Smooth muscle cell (in vitro differentiated cells): ENCODE measurements at regions not wholly inside any gene's neighbourhood (a gene's known extent, or its start where the extent isn't known, plus 50 kb on each side); places are given as distances from the start of the nearest gene placed in this dataset.
"Not testable (repeated sequence)": the region's sequence is repeated elsewhere in the genome, so short reads cannot be mapped to it uniquely, and the experiment has no call there.

Source experiments
- DNase-seq: peaks from one replicate; lab custom pipeline; 2025; ENCODE audit not compliant: unreplicated experiment; lab: John Stamatoyannopoulos, UW
- H2AFZ ChIP-seq: fragments of 200-600 bp; sonication (generic); 2 replicates; pipeline ENCODE4 v1.6.0; 2016; ENCODE audit warnings: antibody characterized with exemption, low read depth, mild to moderate bottlenecking
- H3F3A ChIP-seq: fragments of 200-600 bp; sonication (generic); 2 replicates; pipeline ENCODE4 v1.6.0; 2017; ENCODE audit warnings: antibody characterized with exemption, low read depth
- H3K27ac ChIP-seq: fragments of 200-600 bp; sonication (generic); 2 replicates; pipeline ENCODE4 v1.5.1; 2016; ENCODE audit warnings: low read depth, mild to moderate bottlenecking
- H3K27me3 ChIP-seq: fragments of 200-600 bp; sonication (generic); 2 replicates; pipeline ENCODE4 v1.6.1; 2016; ENCODE audit warnings: low read depth, mild to moderate bottlenecking
- H3K36me3 ChIP-seq: fragments of 200-600 bp; sonication (generic); 2 replicates; pipeline ENCODE4 v1.5.1; 2016; ENCODE audit warnings: low read depth
- H3K4me1 ChIP-seq: fragments of 200-600 bp; sonication (generic); 2 replicates; pipeline ENCODE4 v1.5.1; 2016; ENCODE audit warnings: low read depth
- H3K4me2 ChIP-seq: fragments of 200-600 bp; sonication (generic); 2 replicates; pipeline ENCODE4 v1.6.0; 2016; ENCODE audit warnings: mild to moderate bottlenecking
- H3K4me3 ChIP-seq: fragments of 200-600 bp; sonication (generic); 2 replicates; pipeline ENCODE4 v1.5.1; 2016; ENCODE audit warnings: mild to moderate bottlenecking
- H3K79me2 ChIP-seq: fragments of 200-600 bp; sonication (generic); 2 replicates; pipeline ENCODE4 v1.6.0; 2016; ENCODE audit warnings: low read depth, mild to moderate bottlenecking
- H3K9ac ChIP-seq: fragments of 200-600 bp; sonication (generic); 2 replicates; pipeline ENCODE4 v1.6.0; 2016; ENCODE audit warnings: low read depth
- H3K9me3 ChIP-seq: fragments of 200-600 bp; sonication (generic); replicated peaks from 2 replicates; pipeline ENCODE4 v1.5.1; 2016; ENCODE audit warnings: low read depth
- H4K20me1 ChIP-seq: fragments of 200-600 bp; sonication (generic); 2 replicates; pipeline ENCODE4 v1.6.0; 2016; ENCODE audit warnings: low read depth
- WGBS: methylation state at CpG from one replicate; pipeline ENCODE4 v1.1.7; 2016; ENCODE audit warnings: low lambda C conversion rate; 5-methylcytosine and 5-hydroxymethylcytosine counted together

DNA sequence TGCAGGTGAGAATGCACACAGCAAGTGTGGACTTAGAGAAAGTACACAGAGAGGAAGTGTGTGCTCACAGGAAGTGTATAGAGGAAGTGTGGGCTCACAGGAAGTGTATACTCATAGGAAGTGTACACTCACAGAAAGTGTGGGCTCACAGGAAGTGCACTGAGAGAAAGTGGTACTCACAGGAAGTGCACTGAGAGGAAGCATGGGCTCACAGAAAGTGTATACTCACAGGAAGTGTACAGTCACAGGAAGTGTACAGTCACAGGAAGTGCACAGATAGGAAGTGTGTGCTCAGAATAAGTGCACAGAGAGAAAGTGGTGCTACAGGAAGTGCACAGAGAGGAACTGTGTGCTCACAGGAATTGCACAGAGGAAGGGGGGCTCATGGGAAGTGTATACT, 87.1 kb downstream of the ATP6V0E2 start:
- not testable (repeated sequence) for H3K36me3 ChIP-seq, H4K20me1 ChIP-seq, H3K4me2 ChIP-seq, H3F3A ChIP-seq, H3K27ac ChIP-seq, H3K4me3 ChIP-seq, H2AFZ ChIP-seq, H3K9ac ChIP-seq, H3K27me3 ChIP-seq, H3K9me3 ChIP-seq, H3K79me2 ChIP-seq, H3K4me1 ChIP-seq, DNase-seq

DNA sequence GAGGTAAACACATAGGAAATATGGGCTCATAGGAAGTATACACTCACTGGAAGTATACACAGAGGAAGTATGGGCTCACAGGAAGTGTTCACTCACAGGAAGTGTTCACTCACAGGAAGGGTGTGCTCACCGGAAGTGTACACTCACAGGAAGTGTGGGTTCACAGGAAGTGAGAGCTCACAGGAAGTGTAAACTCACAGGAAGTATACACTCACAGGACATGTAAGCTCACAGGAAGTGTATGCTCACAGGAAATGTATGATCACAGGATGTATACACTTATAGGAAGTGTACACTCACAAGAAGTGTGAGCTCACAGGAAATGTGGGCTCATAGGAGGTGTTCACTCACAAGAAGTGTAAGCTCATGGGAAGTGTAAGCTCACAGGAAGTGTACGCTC, 88.1 kb downstream of the ATP6V0E2 start:
- not testable (repeated sequence) for H3K27me3 ChIP-seq, H3K9ac ChIP-seq, H3K4me3 ChIP-seq, H3K79me2 ChIP-seq, H2AFZ ChIP-seq, DNase-seq, H3K27ac ChIP-seq, H3F3A ChIP-seq, H3K9me3 ChIP-seq, H3K4me2 ChIP-seq, H3K4me1 ChIP-seq, H3K36me3 ChIP-seq, H4K20me1 ChIP-seq
- WGBS = 98% methylated on average over 2 of the region's 2 CpGs

DNA sequence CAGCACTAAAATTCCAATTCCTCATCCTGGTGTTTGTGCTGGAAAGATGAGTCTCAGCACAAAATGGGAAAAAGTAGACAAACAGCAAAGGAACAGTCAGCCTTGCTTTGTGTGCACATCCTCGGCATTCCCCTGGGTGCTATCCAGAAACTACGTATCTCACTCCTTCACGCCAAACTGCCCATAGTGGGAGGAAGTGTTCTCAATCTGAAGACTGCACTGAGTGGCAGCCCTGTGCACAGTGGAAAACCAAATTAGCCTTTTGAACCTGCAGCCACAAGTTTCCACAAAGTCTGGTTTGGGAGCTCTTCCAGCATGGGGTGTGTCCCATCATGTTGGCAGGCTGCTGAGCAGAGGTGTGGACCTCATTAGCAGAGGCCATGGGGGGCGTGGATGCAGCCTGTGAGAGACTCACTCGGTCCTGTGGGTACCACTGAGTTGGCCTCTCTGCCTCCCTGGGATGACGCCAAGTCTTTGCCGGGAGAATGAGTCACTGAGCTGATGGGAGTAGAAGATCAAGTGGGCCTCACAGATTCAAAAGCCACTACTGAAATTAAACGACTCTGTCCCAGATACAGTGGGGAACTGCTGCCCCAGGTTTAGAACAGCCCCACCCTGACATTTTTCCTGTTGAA, 89.0 kb downstream of the ATP6V0E2 start:
- 81% methylated on average over 8 of the region's 8 CpGs for WGBS
- H3K27me3 ChIP-seq, DNase-seq, H3K9ac ChIP-seq, H2AFZ ChIP-seq, H3K4me1 ChIP-seq, H3K27ac ChIP-seq, H3K36me3 ChIP-seq, H3K9me3 ChIP-seq, H3K4me2 ChIP-seq, H3F3A ChIP-seq, H4K20me1 ChIP-seq, H3K79me2 ChIP-seq, H3K4me3 ChIP-seq: not testable (repeated sequence)

DNA sequence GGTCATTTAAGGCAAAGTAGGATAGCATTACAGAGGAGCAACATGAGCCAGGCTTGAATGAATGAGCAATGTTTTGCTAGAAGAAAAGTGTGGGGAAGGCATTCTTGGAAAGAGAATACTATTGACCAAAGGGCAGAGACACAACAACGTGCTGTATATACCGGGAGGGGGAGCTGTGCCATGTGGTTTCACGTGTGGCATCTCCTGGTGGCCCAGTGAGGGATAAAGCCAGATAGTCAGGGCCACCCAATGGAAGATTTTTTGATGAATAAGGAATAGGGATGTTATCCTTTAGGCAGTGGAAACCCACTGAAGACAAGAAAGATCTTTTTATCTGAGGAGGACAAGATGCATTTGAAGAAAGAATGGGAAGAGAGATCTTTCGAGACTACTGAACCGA, 90.2 kb downstream of the ATP6V0E2 start:
- not testable (repeated sequence) for DNase-seq, H3K4me2 ChIP-seq
- 70% methylated on average over 5 of the region's 5 CpGs for WGBS

DNA sequence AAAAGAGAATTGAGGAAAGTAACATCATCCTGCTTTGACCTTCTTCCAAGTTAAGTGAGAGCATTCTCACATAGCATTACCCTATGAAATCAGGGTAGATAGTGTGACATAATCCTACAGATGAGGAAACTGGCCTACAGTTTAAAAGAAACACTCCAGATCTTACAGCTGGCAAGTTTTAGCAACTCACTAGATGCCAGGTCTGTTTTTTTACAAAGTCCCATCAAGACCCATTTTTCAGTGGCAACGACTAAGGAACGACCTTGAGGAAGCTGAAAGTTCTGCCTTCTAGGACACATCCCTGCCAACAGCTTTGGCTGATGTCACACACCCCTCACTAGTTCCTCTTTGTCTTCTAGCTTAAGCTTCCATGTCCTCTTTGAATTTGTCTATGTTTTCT, 92.7 kb downstream of the ATP6V0E2 start:
- H3K79me2 ChIP-seq, H3K4me1 ChIP-seq, H3K27me3 ChIP-seq, H3K36me3 ChIP-seq, H3K9me3 ChIP-seq, H3K4me3 ChIP-seq, H3K27ac ChIP-seq, H2AFZ ChIP-seq, H3K9ac ChIP-seq, H4K20me1 ChIP-seq, H3K4me2 ChIP-seq, DNase-seq, H3F3A ChIP-seq: not testable (repeated sequence)
- 91% methylated on average over 2 of the region's 2 CpGs for WGBS

More for the DNA sequence above, 90.2 kb downstream of the ATP6V0E2 start:
- H2AFZ ChIP-seq, H4K20me1 ChIP-seq, H3K4me1 ChIP-seq, H3F3A ChIP-seq, H3K9me3 ChIP-seq, H3K36me3 ChIP-seq, H3K27ac ChIP-seq, H3K79me2 ChIP-seq, H3K27me3 ChIP-seq, H3K4me3 ChIP-seq, H3K9ac ChIP-seq: not testable (repeated sequence)

DNA sequence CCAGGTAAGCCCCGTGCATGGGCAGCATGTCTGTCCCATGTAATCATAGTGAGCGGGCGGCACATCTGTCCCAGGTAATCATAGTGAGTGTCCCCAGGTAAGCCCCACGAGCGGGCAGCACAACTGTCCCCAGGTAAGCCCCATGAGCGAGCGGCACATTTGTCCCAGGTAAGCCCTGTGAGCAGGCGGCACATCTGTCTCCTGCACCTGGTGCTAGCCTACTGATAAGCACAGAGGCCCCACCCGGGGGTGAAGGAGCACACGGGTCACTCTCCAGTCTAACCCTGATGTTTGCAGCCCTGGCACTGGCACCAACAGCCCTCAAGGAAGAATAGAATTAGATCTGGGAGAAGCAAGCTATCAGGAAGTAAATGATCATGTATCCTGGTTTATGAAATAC, 99.2 kb downstream of the ATP6V0E2 start:
- not testable (repeated sequence) for H2AFZ ChIP-seq, H3K36me3 ChIP-seq, H3K4me2 ChIP-seq, H3K4me1 ChIP-seq, H4K20me1 ChIP-seq, H3K9me3 ChIP-seq, H3F3A ChIP-seq, H3K27me3 ChIP-seq, H3K27ac ChIP-seq, H3K79me2 ChIP-seq, H3K9ac ChIP-seq, H3K4me3 ChIP-seq, DNase-seq
- 91% methylated on average over 10 of the region's 10 CpGs for WGBS

DNA sequence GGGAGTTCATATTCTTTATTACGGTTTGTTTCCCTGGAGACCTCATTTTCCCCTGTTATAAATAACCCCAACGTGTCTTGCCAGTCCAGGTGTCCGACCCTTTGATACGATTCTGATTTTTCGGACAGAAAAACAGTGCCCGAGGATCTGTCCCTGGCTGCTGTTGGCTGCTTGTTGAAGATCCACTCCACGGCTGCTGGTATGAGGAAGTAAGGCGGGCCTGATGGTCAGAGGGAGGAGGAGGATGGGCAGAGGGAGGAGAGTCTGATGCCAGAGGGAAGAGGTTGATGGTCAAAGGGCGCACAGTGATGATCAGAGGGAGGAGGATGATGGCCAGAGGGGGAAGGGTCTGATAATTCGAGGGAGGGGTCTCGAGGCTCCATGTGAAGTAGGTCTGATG, 99.9 kb downstream of the ATP6V0E2 start:
- H3K79me2 ChIP-seq, H3K9me3 ChIP-seq, H3K4me2 ChIP-seq, H4K20me1 ChIP-seq, H3K27me3 ChIP-seq, H2AFZ ChIP-seq, DNase-seq, H3K36me3 ChIP-seq, H3K9ac ChIP-seq, H3K4me3 ChIP-seq, H3F3A ChIP-seq, H3K27ac ChIP-seq, H3K4me1 ChIP-seq: not testable (repeated sequence)
- 76% methylated on average over 6 of the region's 11 CpGs for WGBS

DNA sequence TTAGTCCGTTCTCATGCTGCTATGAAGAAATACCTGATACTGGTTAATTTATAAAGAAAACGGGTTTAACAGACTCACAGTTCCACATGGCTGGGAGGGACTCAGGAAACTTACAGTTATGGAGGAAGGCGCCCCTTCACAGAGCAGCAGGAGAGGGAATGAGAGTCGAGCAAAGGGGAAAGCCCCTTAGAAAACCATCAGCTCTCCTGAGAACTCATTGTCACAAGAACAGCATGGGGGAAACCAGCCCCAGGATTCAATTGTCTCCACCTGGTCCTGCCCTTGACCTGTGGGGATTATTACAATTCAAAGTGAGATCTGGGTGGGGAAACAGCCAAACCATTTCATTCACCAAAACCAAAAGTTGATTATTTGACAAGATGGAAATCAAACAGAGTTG, 101.8 kb downstream of the ATP6V0E2 start:
- H3K36me3 ChIP-seq, H2AFZ ChIP-seq, H3K9me3 ChIP-seq, H4K20me1 ChIP-seq, H3K4me1 ChIP-seq, H3F3A ChIP-seq, H3K4me3 ChIP-seq, H3K9ac ChIP-seq, DNase-seq, H3K27ac ChIP-seq, H3K79me2 ChIP-seq, H3K4me2 ChIP-seq, H3K27me3 ChIP-seq: not testable (repeated sequence)
- WGBS = 40% methylated on average over 4 of the region's 4 CpGs

DNA sequence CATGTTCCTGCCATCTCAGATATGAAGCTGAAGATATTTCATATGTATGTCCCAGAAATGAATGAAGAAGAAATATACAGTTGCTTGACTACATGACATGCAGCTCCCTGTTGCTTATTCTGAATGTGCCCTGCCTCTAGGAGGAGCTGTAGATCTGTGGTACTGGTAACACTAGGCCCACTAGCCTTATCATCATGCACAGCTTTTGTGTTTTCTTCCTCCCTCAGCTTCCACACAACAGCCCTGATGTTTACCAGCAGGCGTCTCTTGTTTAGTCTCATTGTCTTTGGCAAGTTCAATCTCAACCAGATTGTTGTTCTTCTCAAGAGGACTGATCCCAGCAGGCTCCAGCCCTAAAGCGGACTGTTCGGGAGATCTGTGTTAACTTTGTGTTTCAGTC, 104.8 kb downstream of the ATP6V0E2 start:
- H2AFZ ChIP-seq, H3K36me3 ChIP-seq, DNase-seq, H3K9me3 ChIP-seq, H3K27me3 ChIP-seq, H3K27ac ChIP-seq, H3K4me2 ChIP-seq, H3K79me2 ChIP-seq, H3F3A ChIP-seq, H3K4me3 ChIP-seq, H3K4me1 ChIP-seq, H4K20me1 ChIP-seq, H3K9ac ChIP-seq: not testable (repeated sequence)
- 89% methylated on average over 3 of the region's 3 CpGs for WGBS
